HG02938 (cell line): ENCODE measurements at regions not wholly inside any gene's neighbourhood (a gene's known extent, or its start where the extent isn't known, plus 50 kb on each side); places are given as distances from the start of the nearest gene placed in this dataset.
"Not testable (repeated sequence)": the region's sequence is repeated elsewhere in the genome, so short reads cannot be mapped to it uniquely, and the experiment has no call there.

Source experiments
- ATAC-seq: cut with Tn5 transposase; IDR thresholded peaks from one replicate; pipeline ENCODE4 v1.9.1; 2021; ENCODE audit warnings: mild to moderate bottlenecking, moderate library complexity; ENCODE audit not compliant: unreplicated experiment

DNA sequence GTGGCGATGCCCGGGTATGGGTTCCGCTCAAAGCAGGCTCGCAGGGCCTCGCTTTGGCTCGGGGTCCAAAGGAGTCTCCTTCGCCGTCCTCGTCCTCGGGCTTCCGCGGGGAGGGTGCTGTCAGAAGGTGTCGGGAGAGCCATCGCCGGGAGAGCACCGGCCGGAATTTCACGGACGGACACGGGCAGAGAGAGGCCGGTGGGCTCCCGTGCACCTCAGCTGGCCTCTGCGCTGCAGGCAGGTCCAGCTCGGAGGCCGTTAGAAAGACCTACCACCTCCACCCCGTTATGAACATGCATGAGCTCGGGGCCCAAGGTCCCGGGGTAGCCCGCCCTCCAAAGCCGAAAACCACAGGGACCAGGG, 1846.0 kb upstream of the DEFB115 start:
- ATAC-seq: not testable (repeated sequence)

DNA sequence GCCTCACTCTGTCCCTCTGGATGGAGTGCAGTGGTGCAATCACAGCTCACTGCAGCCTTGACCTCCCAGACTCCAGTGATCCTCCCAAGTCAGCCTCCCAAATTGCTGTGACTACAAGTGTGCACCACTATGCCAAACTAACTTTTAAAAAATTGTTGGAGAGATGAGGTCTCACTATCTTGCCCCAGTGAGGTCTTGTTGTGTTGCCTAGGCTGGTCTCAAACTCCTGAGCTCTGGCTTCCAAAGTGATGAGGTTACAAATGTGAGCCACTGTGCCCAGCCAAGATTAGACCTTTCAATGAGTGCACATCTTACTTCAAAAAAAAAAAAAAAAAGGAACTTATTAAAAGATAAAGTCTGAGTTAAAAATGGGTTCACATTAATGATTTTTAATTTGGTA, 1838.1 kb upstream of the DEFB115 start:
- ATAC-seq: no peak

DNA sequence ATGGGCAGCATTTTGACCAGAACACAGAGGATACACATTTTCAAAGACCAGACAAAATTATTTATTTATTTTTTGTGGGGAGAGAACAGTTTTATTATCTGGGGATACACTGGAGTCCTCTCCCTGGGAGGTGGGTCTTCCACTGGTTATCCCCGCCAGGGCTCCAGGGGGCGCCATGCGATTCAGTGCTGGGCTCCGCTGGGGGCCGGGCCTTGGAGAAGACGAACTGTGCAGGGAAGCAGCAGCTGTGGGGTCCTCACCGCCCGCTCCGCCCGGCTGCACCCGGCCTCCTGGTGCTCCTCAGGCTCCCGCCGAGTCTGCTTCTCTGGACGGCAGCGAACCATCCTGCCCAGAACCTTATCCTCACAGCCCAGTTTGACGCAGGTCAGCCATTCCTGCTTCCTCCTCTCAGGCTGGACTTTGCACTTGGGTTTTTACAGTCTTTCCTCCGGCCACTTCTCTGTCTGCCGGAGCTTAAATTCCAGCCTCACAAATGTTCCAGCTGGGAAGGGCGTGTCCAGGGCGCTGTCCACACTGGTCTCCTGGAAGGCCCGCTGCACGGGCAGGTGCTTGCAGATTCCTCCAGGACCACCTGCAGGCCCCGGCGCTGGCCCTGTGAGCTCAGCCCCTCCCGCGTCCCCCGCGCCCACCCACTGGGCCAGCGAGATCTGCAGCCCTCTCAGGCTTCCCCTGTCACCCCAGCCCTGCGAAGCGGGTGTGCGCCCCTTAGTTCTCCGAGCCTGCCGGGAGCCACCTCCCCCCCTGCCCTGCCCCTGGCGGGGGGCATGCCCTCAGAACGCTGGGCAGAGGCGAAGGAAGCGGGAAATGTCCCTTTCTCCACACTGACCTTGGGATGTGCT, 1830.0 kb upstream of the DEFB115 start:
- no peak for ATAC-seq

DNA sequence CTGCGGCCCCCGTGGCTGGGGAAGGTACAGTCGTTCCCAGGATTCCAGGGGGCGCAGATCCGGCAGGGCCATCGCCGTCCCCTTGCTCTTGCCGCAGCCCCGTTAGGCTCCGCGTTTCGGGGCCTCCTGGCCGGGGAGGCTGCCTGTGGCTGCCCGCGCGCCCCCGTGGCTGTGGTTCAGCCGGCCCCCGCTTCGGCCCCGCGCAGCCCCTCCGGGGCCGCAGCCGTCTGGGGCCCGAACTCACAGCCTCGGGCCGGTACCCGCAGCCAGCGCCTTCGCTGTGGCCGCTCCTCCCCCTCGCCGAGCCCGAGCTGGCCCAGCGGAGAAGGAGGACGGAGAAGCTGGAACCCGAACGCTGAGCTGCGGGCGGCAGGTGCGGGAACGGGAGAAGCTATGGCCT, 1826.9 kb upstream of the DEFB115 start:
- ATAC-seq: no peak

DNA sequence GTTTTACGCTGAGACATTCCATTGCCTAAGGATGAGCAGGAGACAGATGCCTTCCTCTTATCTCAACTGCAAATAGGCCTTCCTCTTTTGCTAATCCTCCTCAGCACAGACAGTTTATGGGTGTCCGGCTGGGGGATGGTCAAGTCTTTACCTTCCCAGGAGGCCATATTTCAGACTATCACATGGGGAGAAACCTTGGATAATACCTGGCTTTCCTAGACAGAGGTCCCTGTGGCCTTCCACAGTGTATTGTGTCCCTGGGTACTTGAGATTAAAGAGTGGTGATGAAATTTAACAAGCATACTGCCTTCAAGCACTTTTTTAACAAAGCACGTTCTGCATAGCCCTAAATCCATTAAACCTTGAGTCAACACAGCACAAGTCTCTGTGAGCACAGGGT, 1816.7 kb upstream of the DEFB115 start:
- not testable (repeated sequence) for ATAC-seq

DNA sequence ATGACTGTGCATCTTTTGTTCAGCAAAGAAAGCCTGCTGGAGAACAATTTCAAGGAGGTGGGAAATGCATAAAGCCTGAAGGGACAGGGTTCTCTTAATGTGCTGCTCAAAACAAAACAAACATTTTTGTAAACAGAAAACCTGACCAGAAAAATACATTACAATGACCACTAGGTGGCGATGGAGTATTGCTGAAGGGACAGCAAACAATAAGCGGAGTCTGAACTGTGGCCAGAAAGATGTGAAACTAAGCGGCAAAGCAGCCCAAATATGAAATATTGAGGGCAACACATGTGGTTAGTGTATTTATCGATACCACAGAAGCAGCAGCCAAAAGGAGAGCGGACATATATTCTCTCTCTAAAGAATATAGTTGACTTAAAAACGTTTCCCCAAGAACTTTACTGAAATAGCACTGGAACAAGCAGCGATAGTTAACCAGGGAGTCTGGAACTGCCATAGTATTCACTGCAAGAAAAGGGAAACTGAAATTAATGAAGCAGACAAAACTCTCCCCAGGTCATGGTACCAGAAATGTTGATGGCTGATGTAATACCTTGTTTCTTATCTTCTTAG, 1814.2 kb upstream of the DEFB115 start:
- not testable (repeated sequence) for ATAC-seq

DNA sequence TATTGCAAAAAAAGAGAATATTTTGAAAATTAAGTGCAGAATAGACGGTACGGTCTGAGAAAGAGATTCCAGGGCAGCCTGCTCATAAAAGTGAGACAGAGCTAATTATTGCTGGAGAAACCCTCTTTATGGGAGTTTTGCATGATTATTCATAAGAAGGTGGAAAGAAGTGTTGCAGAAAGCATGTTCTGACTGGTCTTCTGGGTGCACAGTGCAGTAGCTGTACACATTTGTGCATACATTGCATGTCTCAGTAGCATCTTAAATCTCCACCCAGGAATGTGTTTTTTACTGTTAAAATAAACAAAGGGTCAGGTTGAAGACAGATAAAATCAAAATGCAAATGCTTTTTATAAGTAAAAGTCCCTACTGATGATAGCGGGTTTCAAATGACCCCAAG, 1813.6 kb upstream of the DEFB115 start:
- ATAC-seq: peak; percentile 68

DNA sequence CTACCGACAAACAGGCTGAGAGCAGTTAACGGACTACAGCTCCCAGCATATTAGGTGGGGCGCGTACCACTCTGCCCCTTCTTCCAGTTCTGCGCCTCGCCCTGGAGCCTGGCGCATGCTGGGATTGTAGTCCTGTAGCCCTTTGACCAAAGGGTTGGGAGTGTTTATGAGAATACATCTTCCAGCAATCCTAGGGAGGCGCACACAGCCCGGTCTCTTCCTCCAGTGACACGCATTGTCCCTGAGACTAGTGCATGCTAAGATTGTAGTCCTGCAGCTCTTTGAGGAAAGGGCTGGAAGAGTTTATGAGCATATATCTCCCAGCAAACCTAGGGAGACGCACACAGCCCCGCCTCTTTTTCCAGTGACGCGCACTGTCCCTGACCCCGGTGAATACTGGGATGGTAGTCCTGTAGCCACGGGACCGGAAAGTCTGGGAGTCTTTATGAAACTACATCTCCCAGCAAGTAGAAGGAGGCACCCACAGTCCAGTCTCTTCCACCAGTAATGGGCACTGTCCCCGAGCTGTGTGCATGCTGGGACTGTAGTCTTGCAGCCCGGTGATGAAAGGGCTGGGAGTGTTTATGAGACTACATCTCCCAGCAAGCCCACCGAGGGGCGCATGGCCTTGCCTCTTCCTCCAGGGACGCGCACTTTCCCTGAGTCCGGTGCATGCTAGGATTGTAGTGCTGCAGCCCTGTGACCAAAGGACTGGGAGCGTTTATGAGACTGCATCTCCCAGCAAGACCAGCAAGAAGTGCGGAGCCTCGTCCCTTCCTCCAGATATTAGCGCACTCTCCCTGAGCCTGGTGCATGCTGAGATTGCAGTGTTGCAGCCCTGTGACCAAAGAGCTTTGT, 1812.2 kb upstream of the DEFB115 start:
- ATAC-seq: not testable (repeated sequence)

DNA sequence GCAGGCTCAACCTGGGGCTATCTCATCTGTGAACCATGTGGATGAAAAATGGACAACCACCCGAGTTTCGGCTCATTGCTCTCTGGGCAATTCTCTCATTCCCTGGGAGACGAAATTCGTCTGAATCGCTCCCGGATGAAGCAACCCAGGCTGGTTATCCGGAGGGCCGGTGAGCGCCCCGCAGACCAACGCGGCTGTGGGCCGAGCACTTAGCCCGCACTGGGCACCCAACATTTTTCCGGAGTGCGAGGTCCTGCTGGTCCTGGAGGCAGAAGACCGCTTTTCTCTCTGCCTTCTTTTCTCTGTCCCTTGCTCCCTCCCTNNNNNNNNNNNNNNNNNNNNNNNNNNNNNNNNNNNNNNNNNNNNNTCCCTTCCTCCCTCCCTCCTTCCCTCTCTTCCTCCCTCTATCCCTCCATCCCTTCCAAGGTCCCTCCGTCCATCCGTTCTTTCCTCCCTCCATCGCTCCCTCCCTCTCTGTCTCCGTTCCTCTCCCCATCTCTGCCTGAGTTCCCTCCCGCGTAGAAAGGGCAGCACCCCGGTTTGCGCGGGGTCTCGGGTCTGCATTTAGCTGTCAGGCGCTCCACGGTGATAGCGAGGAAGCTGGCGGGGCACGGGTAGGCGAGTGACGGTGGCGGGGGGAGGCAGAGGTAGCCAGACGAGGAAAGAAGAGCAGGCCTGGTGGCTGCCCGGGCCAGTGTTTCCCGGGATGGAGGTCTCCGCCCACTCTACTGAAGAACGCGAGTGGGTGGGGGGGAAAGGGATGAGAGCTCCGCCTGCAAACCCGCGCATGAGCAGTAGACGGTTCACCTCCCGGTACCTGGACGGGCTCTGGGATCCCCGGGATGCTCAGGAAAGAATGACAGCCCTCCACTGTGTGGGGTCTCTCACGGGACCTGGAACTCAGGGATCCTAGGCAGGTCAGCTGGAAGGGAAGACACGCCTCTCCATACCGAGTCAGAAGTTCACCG, 1809.7 kb upstream of the DEFB115 start:
- not testable (repeated sequence) for ATAC-seq

DNA sequence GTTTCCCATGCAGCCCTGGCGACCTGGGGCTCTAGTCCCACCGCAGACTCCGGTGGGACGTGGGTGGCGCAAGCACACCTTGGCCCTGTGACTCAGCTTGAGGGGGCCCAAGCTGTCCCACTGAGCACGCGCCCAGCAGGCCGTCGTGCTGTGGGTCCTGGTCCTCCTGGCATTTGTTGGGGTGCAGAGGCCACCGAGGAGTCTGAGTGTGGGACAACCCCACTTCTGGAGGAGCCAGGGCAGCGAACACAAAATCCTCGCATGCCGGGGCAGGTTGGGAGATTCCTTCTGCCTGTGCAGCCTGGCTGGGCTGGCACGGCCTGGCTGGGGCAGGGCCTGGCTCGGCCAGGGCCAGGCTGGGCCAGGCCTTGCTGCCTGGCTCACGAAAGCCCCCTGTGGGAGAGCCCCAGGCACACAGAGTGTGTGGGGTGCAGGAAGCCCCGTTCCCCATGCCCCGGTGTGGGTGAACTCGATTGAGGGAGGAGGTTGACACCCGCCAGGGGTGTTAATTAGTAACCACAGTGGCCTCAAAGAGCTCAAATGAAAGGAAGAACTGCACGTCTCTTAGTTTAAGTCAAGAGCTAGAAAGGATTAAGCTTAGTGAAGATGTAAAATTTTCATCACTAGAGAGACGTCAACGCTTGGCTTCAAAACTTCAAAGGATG, 1808.5 kb upstream of the DEFB115 start:
- no peak for ATAC-seq

DNA sequence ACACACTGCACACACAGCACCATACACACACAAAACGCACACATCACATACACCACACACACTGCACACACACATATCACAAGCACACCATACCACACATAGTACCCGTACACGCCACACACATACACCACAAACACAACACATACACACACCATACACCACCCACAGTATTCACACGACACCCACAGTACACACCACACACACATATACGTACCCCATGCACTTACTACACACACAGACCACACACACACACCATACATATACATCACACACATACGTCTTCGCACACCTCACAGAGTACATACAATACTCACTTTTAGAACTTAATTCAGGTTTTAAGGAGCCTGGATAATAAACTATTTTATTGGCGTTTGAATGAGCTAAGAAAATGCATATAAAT, 1805.3 kb upstream of the DEFB115 start:
- ATAC-seq: no peak

DNA sequence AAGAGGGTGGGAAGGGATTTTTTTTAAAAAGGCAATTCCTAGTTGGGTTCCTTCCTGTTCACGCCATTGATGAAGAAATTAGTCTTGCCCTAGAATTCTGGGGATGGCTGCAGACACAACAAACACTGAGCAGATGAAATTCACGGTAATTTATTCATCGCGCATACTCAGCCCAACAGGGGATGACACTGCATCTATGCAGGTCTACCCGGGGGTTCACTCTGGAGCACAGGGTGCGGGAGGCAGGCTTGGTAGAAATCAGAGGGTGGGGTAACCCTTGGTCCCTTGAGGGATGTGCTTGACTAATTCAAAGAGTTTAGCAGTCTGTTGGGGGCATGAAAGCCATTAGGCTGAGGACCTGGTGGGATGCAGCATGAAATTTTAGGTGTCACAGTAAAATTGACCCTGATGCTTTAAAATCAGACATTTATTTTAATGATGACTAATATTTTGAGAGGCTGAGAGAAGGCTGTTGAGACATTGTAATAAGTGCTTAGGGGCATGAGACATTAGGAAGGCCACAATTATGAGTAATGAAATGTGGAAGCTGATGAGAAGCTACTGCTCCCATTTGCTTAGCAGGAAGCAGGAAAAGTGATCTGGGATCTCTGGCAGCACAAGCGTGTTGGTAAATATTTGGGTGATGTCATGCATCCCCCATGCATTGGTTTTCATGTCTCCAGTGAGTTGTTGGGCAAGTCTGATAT, 1800.3 kb upstream of the DEFB115 start:
- ATAC-seq: not testable (repeated sequence)

DNA sequence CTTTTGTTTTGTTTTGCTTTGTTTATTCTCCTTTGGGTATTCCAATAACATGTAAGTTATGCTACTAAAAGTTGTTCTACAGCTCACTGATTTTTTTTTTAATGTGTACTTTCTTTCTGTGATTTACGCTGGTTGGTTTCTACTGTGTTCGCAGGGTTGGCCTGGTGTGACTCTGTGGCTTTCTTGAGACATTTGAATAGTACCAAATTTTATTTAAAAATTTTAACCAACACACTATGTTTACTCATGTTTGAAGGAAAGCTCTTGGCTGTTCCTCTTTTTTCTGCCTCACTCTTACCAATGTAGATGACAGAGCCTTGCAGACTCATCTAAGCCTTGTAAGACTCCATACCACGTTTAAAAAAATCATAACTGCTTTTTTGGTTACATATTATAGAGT, 1784.9 kb upstream of the DEFB115 start:
- no peak for ATAC-seq

DNA sequence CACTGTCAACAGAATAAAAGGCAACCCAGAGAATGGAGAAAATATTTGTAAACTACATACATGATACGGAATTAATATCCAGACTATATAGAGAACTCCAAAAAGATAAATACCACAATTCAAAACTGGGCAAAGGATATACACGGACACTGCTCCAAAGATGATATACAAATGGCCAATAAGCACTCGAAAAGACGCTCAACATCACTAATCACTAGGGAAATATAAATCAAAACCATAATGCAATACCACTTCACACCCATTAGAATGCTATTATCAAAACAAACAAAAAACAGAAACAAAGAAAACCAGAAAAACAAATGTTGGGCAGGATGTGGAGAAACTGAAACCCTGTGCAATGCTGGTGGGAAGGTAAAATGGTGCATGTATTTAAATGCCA, 1764.6 kb upstream of the DEFB115 start:
- not testable (repeated sequence) for ATAC-seq

DNA sequence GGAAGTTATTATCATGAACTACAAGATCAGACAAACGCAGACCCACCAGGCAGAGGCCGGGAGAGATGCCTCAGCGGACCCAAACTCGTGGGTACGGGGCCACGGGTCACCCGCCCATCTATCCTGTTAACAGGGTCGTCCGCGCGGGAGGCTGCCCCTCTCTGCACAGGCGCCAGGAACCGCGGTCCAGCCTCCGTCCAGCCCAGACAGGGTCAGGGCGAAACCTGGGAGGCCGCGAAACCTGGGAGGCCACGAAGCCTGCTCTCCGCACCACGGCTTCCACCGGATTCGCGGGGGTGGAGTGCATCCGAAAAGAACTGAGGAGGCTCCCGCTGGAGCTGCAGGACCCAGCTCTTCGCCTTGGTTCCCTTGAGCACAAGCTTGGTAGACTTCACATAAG, 1760.7 kb upstream of the DEFB115 start:
- not testable (repeated sequence) for ATAC-seq

DNA sequence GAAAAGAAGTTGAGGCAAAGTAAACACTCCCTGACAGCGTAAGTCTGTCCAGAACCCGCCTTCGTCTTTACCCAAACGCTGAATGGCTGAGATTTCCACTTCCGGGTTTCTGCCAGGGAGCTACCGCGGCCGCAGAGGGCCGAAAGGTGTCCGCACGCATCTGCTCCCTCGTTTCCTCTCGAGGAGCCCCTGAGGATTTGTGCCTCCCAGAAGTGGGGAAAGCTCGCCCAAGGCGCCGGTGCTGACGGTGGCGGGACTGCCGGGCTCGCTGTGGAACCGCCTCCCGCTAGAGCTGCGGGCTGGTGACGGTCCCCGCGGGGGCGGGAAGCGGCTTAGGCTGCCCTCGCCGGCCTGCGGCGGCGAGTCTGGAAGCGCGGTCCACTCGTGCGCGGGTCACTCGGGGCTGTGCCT, 1760.2 kb upstream of the DEFB115 start:
- ATAC-seq: no peak

DNA sequence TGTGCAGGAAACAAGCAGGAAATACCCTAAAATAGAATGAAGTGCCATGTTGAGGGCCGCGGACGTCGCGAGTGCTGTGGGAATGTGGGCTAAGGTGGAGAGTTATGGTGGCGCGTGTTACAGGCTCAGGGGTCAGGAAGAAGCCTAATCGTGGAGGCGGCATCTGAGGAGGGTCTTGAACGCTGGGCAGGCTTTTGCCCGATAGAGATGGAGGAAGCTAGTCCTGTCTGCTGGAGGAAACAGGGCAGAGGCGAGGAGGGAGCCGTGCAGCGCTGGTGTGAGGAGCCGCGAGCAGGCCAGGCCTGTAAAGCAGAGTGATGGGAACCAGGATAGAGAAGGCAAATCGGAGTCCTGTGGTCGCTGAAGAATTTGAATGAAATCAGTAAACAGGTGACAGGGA, 1759.8 kb upstream of the DEFB115 start:
- ATAC-seq: not testable (repeated sequence)

DNA sequence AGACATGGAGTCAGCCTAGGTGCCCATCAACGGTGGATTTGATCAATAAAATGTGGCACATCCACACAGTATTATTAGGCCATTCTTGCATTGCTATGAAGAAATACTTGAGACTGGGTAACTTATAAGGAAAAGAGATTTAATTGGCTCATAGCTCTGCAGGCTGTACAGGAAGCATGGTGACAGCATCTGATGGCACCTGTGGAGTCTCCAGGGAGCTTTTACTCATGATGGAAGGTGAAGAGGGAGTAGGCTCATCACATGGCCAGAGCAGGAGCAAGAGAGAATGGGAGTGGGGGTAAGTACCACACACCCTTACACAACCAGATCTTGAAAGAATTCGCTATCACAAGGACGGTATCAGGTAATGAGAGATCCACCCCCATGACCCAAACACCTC, 1756.7 kb upstream of the DEFB115 start:
- ATAC-seq: not testable (repeated sequence)

DNA sequence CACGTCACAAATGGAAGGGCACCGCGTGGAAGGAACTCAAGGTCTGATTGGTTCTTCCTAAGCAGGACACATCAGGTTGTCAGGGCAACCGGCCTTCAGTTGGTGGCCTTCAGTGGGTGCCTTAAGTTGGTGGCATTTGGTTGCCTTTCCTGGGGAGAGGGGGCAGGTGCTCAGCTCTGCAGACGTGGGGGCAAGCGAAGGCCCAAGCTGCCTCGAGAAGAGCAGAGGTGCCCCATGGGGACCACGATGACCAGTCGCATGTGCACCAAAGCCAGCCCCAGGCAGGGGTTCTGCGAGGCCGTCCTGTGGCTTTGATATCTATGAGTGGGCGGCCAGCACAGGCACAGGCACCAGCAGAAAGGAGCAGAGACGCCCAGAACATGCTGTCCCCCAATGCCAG, 1742.8 kb upstream of the DEFB115 start:
- ATAC-seq: not testable (repeated sequence)
